Stimulated activated CD8-positive, alpha-beta memory T cell treated with anti-CD3 and anti-CD28 coated beads, Interleukin-2, amount 100 ng/mL, for 48 hours (primary cell): ENCODE measurements at regions not wholly inside any gene's neighbourhood (a gene's known extent, or its start where the extent isn't known, plus 50 kb on each side); places are given as distances from the start of the nearest gene placed in this dataset.
"Not testable (repeated sequence)": the region's sequence is repeated elsewhere in the genome, so short reads cannot be mapped to it uniquely, and the experiment has no call there.

Experiments
- DNase-seq, 2 donors: peaks; one replicate each; pipeline ENCODE4 v3.0.0-alpha.2; 2020; ENCODE audit warnings: low read depth in 2 of 2

GRCh38 chr10:64408391-64409183 lies 887.4 kb downstream of the REEP3 start:
- no peak for DNase-seq

GRCh38 chr10:64409349-64409748 lies 888.1 kb downstream of the REEP3 start:
- no peak for DNase-seq

DNA sequence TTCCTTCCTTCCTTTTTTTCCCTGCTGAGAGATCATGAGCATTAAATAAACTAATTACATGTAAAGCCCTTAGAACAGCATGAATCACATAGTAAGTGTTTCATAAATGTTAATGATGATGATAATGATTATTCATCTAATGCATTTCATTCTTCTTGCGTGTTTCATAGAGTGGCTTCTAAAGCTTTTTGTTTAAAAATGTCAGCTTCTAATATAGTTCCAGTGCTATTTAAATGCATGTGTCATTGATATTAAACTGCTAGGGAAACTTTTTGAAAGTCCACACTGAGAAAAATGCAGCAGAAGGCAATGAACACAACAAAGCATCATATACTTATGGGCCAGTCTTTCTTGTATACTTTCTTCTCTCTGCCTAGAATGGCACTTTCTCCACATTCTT lies 894.8 kb downstream of the REEP3 start:
- no peak for DNase-seq

- DNase-seq = no peak
These were observed 898.3 kb downstream of the REEP3 start for GRCh38 chr10:64419461-64419860.

DNA sequence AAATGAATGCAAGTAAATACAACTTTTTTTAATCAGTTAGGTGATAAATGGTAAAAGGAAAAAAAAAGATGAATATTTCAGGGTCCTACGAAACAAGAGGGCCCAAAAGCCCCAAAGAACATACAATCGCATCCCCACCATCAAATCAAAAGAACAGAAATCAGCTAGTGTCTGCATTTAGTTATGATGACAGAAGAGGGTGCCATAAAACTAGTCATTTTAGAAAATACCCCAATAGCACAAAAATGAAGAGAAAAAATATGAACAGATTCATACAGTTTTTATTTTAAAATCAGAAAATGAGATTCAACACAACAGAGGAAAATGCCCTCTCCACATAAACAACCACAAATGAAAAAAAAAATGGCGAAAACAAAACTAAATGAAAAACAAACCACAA lies 905.5 kb downstream of the REEP3 start:
- DNase-seq = no peak

- no peak for DNase-seq
These were observed 909.6 kb downstream of the REEP3 start for GRCh38 chr10:64430690-64431323.

DNA sequence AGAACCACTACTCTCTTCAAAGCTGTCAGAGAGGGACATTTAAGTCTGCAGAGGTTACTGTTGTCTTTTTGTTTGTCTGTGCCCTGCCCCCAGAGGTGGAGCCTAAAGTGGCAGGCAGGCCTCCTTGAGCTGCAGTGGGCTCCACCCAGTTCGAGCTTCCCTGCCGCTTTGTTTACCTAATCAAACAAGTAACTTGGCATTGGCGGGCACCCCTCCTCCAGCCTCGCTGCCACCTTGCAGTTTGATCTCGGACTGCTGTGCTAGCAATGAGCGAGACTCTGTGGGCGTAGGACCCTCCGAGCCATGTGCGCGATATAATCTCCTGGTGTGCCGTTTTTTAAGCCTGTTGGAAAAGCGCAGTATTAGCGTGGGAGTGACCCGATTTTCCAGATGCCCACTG lies 920.7 kb downstream of the REEP3 start:
- not testable (repeated sequence) for DNase-seq

GRCh38 chr10:64444163-64444562 lies 923.0 kb downstream of the REEP3 start:
- DNase-seq = no peak

DNA sequence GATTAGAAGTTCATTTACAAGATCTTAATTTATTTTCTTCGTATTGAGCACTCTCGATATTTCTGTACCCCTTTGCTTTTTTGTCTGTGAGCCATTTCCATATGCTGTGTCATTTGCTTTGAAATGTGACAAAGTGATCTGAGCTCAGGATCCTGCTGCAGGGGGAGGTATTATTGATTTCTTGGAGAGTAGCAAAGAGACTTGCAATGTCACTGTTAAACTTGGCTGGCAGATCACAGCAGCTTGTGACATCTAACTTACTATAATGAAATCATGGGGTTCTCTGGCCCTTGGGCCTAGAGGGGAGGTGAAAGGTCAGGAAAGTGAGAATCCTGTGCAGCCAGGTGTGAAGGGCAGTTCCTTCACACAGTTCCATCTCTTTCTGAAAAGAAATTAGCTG lies 923.4 kb downstream of the REEP3 start:
- no peak for DNase-seq

DNA sequence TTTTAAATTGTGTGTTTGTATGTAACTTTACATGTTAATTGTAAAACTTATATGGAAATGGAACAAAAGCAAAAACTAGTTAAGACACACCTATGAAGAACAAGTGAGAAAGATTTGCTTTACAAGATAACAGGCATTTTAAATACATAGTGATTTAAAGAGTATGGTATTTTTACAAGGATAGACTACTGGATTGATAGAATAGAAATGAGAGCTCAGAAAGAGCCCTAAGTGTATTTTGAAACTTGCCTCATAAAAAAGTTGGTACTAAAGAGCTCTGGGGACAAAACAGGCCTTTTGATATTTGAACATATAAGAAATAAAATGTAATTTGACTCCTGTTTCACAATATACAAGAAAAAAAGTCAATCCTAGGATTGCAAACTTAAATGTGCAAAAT lies 928.4 kb downstream of the REEP3 start:
- DNase-seq = no peak

GRCh38 chr10:64450312-64450711 lies 929.1 kb downstream of the REEP3 start:
- DNase-seq = no peak

- DNase-seq = no peak
These were observed 933.8 kb downstream of the REEP3 start for GRCh38 chr10:64454962-64455361.

GRCh38 chr10:64458306-64458705 lies 937.1 kb downstream of the REEP3 start:
- no peak for DNase-seq

DNA sequence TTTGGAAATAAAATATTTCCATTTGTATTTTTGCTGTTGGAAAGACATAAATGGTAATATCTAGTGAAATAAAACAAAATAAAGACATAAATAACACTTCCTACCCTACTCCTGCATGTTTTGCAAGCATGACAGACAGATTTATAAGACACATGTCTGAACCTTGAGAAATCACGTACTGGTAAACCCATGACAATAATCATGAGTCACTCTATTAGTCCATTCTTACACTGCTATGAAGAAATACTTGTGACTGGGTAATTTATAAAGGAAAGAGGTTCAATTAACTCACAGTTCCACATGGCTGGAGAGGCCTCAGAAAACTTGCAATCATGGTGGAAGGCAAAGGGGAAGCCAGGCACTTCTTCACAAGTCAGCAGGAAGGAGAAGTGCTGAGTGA lies 942.2 kb downstream of the REEP3 start:
- no peak for DNase-seq

- no peak for DNase-seq
These were observed 944.5 kb downstream of the REEP3 start for GRCh38 chr10:64465653-64466052.

DNA sequence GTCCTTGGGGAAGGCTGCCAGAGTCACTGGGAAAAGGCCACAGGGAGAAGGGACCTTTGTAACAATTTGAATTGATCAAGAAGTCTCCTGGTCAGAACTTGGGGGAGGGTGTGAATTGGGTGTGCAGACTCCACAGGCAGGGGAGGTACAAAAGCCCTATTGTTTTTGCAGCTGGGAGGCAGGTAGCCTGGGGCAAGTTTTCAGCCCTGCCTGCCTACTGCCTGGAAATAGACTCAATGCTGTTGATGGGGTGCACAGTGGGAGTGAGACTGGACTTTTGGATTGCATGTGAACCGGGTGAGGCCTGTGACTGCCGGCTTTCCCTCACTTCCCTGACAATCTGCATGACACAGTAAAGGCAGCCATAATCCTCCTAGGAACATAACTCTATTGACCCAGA lies 947.0 kb downstream of the REEP3 start:
- no peak for DNase-seq

DNA sequence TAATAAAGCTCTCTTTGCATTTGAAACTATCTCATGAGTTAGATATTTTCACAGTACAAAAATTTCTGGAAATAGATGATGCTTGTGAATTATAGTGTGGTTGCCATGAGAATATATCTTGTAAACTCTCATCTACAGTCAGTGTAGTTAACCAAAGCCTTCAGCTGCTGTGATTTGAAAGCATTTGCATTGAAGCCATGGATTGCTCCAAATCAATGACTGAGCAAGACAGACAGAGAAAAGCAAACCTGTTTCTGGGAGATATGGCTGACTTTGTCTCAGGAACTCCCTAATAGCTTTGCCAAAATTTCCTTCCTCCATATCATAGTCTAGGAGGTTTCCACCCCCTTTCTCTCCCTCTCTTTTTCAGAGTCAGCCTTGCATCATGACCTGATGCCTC lies 955.3 kb downstream of the REEP3 start:
- no peak for DNase-seq

DNA sequence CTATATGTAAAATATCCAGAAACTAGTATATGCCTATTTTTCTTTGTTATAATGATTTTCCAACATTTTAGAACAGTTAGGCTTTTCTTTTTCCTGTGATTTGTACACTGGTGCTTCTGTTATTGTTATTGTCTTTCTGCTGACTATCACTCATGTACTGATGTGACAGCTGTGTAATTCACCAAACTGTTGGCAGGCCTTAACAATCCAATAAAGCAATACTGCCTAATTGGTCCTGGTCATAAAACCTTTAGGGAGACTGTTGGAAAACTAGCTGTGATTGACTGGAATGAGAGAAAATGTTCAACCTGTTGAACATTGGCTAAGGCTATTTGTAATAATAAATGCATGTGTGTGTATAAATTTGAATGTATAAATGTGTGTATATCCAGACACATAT lies 956.6 kb downstream of the REEP3 start:
- no peak for DNase-seq

- DNase-seq = no peak
These were observed 963.7 kb downstream of the REEP3 start for GRCh38 chr10:64484811-64485330.

GRCh38 chr10:64486149-64486548 lies 964.9 kb downstream of the REEP3 start:
- DNase-seq = no peak

DNA sequence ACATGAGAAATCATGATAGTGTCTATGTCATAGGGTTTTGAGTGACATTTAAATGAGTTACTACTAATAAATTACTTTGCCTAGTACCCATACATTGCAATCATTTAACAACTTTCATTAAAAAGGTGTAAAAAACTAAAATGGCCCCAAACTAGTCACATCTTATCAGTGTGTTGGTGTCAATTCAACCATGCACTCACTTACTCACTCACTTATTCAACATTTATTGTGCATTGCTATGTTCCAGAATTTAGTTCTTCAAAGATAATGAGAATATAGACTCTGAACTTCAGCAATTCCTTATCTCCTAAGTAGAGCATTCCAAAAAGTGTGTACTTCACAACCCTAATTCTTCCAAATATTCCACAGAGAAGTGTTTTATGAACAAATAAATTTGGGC lies 965.7 kb downstream of the REEP3 start:
- no peak for DNase-seq

DNA sequence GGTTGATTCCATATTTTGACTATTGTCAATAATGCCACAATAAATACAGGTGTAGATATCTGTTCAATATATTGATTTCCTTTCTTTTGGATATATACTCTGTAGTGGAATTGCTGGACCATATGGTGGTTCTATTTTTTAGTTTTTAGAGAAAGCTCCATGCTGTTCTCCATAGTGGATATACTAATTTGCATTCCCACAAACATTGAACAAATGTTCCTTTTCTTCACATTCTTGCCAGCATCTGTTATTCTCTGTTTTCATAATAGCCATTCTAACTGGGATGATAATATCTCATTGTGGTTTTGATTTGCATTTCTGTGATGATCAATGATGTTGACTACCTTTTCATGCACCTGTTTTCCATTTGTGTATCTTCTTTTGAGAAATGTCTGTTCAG lies 973.7 kb downstream of the REEP3 start:
- no peak for DNase-seq

DNA sequence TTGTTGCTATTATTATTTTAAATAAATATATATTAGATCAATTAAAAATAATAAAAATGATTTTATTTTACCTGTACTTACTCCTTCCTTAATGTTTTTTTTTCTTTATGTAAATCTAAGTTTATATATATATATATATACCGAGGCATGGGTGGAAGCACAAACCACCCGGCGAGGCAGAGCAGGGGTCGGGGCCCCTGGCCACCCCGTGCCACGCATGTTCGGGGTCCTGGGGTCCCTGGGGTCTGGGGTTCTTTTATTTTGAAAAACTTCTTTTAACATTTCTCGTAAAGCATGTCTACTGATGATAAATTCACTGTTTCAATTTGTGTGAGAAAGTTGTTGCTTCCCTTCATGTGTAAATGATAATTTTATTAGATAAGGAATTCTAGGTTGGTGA lies 976.1 kb downstream of the REEP3 start:
- DNase-seq = no peak
